HEK293 (cell line): ENCODE measurements at regions not wholly inside any gene's neighbourhood (a gene's known extent, or its start where the extent isn't known, plus 50 kb on each side); places are given as distances from the start of the nearest gene placed in this dataset.

Experiments used
- CTCF ChIA-PET: fragments of 350-600 bp; formaldehyde crosslinking; extraction: SDS; loops from one replicate; lab custom pipeline; 2021; ENCODE audit warnings: antibody characterized with exemption; lab: Yijun Ruan, JAX
- POLR2A ChIA-PET: fragments of 300-600 bp; formaldehyde crosslinking; extraction: SDS; loops from one replicate; lab custom pipeline; 2020; ENCODE audit warnings: antibody characterized with exemption, inconsistent platforms; lab: Yijun Ruan, JAX
- H3K27ac ChIP-seq: fragments of 200-500 bp; sonication (Bioruptor generic); 2 replicates; pipeline ENCODE4 v1.5.1; 2014; ENCODE audit warnings: low read depth, low read length, control low read depth, inconsistent platforms; ENCODE audit errors: extremely low read depth
- H3K36me3 ChIP-seq, 2 experiments: fragments of 200-500 bp in 1 of 2; sonication (Bioruptor generic) in 1 of 2; 1 replicate in 1 of 2; 2 replicates in 1 of 2; pipeline ENCODE4 v1.5.1; 2014 to 2017; ENCODE audit warnings: inconsistent platforms in 2 of 2, low read length in 2 of 2; ENCODE audit not compliant: control insufficient read depth in 2 of 2, insufficient read depth in 1 of 2
- H3K4me1 ChIP-seq: fragments of 200-500 bp; sonication (Bioruptor generic); 2 replicates; pipeline ENCODE4 v1.5.1; 2014; ENCODE audit warnings: mild to moderate bottlenecking, low read length, inconsistent platforms; ENCODE audit not compliant: control insufficient read depth, insufficient read depth
- H3K4me3 ChIP-seq: 2 replicates; pipeline ENCODE4 v1.5.1; 2011; ENCODE audit warnings: low read depth, mild to moderate bottlenecking, control low read depth, low read length, moderate library complexity
- H3K9me3 ChIP-seq: fragments of 200-500 bp; sonication (Bioruptor generic); 2 replicates; pipeline ENCODE4 v1.5.1; 2014; ENCODE audit warnings: low read depth, low read length, inconsistent platforms; ENCODE audit not compliant: control insufficient read depth, insufficient read depth
- GFI1B ChIP-seq: fragments of 450-650 bp; formaldehyde crosslinking; IDR thresholded peaks from 2 replicates; pipeline ENCODE4 v1.5.1; 2016; ENCODE audit warnings: missing biosample characterization, missing genetic modification characterization
- KLF10 ChIP-seq: fragments of 450-650 bp; IDR thresholded peaks from 2 replicates; pipeline ENCODE4 v1.5.1; 2018; ENCODE audit warnings: missing biosample characterization, mild to moderate bottlenecking, missing genetic modification characterization
- ZNF121 ChIP-seq: fragments of 450-650 bp; formaldehyde crosslinking; IDR thresholded peaks from 2 replicates; pipeline ENCODE4 v1.5.1; 2016; ENCODE audit warnings: missing biosample characterization, missing genetic modification characterization
- ZNF624 ChIP-seq: fragments of 450-650 bp; formaldehyde crosslinking; IDR thresholded peaks from 2 replicates; pipeline ENCODE4 v1.5.1; 2017; ENCODE audit warnings: missing biosample characterization, missing genetic modification characterization
- ZNF777 ChIP-seq: fragments of 450-650 bp; formaldehyde crosslinking; IDR thresholded peaks from 2 replicates; pipeline ENCODE4 v1.5.1; 2017; ENCODE audit warnings: missing biosample characterization, missing genetic modification characterization, borderline replicate concordance
- TF ChIP-seq, protein P1 (sequence below): IDR thresholded peaks from 2 replicates; pipeline ENCODE4 v1.6.1; 2011; ENCODE audit warnings: mild to moderate bottlenecking, low read depth, low read length, borderline replicate concordance
- TF ChIP-seq, protein P2 (sequence below): fragments of 450-650 bp; formaldehyde crosslinking; IDR thresholded peaks from 2 replicates; pipeline ENCODE4 v1.5.1; 2016; ENCODE audit warnings: missing biosample characterization, missing genetic modification characterization, borderline replicate concordance
- TF ChIP-seq, protein P3 (sequence below): fragments of 450-650 bp; IDR thresholded peaks from 2 replicates; pipeline ENCODE4 v1.5.1; 2018; ENCODE audit warnings: missing biosample characterization, mild to moderate bottlenecking, missing genetic modification characterization
- TF ChIP-seq, protein P4 (sequence below): fragments of 450-650 bp; formaldehyde crosslinking; IDR thresholded peaks from 2 replicates; pipeline ENCODE4 v1.5.1; 2016; ENCODE audit warnings: missing biosample characterization, missing genetic modification characterization, borderline replicate concordance
- TF ChIP-seq, protein P5 (sequence below): fragments of 450-650 bp; formaldehyde crosslinking; IDR thresholded peaks from 2 replicates; pipeline ENCODE4 v1.5.1; 2017; ENCODE audit warnings: missing biosample characterization, missing genetic modification characterization

DNA sequence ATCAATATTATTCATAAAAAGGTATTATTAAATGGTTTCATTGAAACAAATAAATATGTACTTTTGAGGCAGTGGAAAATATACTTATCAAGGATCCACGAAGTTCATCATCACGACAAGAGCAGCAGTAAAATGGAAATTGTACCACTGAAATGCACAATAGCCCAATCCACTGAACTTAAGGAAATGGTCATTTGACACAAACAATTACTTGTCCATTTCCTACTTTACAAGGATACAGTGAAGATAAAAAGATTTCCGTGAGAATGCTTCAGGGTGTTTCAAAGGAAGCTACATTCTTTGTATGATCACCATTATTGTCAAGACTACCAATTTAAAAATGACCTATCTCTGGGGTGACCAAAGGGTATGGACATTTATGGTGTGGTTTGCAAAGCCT, 210.3 kb downstream of the SYK start (continued):
- TF ChIP-seq, protein P1, sequence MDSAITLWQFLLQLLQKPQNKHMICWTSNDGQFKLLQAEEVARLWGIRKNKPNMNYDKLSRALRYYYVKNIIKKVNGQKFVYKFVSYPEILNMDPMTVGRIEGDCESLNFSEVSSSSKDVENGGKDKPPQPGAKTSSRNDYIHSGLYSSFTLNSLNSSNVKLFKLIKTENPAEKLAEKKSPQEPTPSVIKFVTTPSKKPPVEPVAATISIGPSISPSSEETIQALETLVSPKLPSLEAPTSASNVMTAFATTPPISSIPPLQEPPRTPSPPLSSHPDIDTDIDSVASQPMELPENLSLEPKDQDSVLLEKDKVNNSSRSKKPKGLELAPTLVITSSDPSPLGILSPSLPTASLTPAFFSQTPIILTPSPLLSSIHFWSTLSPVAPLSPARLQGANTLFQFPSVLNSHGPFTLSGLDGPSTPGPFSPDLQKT = no peak
- no peak for TF ChIP-seq ZNF121 (tag by site-specific recombination)

DNA sequence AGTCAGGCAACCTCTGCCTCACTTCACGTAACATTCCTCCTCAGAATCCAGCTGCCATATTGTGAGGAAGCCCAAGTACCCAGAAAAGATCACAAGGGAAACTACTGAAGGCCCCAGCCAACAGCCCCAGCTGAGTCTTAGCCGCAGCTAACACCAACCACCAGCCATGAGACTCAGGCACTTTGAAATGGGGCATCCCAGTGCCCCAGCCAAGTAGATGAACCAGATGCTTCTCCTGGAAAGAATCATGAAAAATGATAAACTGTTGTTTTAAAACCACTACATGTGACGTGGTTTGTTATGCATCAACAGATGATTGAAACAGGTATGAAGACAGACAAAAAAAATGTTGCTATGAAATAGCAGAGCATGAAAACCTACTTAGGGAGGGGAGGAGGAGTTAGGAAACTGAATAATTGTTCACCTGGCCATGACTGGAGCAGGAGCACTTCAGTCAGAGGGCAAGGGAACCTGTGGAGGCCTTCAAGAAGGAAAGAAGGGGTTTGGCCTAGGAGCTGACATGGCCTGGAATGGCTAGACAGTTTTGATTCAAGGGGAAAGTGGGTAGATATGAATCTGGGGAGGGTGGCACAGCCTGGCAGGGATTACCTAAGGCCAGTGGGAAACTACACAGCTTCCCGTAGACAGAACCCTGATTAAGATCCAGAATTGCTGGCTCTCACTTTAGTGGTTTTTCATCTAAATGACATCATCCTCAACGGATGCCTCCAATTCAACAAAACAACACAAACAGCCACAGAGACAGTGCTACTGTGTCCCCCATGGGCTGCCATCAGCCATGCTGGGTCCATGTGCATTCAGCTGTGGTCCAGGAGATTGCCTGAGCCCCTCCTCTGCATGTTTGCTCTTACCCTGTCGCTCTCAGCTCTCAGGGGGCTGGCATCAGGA, 211.6 kb downstream of the SYK start:
- Histone ChIP-seq H3K9me3 (no peaks in the 10 kb centered on the region), H3K36me3 (no peaks in the 10 kb centered on the region), H3K4me3 (no peak overlapping the region), H3K27ac (no peak overlapping the region), H3K4me1 (no peaks in the 10 kb centered on the region)
- ChIA-PET POLR2A (interaction anchor here (1.4 kb wide), 1 partner anchor 12 kb away, joined by 4 read pairs; no protein-coding TSS in a partner anchor), CTCF (interaction anchor here (0.6 to 1.1 kb wide), 2 partner anchors 20 to 413 kb away, joined by 3 to 5 read pairs; no protein-coding TSS in a partner anchor)
- TF ChIP-seq, protein P2, sequence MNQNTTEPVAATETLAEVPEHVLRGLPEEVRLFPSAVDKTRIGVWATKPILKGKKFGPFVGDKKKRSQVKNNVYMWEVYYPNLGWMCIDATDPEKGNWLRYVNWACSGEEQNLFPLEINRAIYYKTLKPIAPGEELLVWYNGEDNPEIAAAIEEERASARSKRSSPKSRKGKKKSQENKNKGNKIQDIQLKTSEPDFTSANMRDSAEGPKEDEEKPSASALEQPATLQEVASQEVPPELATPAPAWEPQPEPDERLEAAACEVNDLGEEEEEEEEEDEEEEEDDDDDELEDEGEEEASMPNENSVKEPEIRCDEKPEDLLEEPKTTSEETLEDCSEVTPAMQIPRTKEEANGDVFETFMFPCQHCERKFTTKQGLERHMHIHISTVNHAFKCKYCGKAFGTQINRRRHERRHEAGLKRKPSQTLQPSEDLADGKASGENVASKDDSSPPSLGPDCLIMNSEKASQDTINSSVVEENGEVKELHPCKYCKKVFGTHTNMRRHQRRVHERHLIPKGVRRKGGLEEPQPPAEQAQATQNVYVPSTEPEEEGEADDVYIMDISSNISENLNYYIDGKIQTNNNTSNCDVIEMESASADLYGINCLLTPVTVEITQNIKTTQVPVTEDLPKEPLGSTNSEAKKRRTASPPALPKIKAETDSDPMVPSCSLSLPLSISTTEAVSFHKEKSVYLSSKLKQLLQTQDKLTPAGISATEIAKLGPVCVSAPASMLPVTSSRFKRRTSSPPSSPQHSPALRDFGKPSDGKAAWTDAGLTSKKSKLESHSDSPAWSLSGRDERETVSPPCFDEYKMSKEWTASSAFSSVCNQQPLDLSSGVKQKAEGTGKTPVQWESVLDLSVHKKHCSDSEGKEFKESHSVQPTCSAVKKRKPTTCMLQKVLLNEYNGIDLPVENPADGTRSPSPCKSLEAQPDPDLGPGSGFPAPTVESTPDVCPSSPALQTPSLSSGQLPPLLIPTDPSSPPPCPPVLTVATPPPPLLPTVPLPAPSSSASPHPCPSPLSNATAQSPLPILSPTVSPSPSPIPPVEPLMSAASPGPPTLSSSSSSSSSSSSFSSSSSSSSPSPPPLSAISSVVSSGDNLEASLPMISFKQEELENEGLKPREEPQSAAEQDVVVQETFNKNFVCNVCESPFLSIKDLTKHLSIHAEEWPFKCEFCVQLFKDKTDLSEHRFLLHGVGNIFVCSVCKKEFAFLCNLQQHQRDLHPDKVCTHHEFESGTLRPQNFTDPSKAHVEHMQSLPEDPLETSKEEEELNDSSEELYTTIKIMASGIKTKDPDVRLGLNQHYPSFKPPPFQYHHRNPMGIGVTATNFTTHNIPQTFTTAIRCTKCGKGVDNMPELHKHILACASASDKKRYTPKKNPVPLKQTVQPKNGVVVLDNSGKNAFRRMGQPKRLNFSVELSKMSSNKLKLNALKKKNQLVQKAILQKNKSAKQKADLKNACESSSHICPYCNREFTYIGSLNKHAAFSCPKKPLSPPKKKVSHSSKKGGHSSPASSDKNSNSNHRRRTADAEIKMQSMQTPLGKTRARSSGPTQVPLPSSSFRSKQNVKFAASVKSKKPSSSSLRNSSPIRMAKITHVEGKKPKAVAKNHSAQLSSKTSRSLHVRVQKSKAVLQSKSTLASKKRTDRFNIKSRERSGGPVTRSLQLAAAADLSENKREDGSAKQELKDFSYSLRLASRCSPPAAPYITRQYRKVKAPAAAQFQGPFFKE (tag by site-specific recombination) = no peak
- TF ChIP-seq, all 188 proteins: peak for 0

DNA sequence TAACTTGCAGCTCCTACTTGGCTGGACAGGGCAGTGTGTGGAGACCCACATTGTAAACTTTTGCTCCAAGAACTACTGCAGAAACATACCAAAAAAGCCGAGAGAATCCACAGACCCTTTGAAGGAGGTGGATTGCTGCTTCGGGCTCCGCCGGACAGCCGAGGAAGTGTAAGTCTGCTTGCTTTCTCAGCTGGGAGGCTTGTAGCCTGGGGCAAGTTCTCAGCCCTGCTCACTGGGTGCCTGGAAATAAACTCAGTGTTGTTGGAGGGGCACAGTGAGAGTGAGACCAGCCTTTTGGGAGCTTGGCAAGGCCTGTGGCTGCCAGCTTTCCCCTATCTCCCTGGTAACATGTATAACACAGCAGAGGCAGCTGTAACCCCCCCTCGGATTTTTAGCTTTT, 215.6 kb downstream of the SYK start:
- Histone ChIP-seq H3K9me3 (no peaks in the 10 kb centered on the region), H3K27ac (no peak overlapping the region), H3K4me3 (no peak overlapping the region), H3K36me3 (no peaks in the 10 kb centered on the region), H3K4me1 (no peaks in the 10 kb centered on the region)
- POLR2A ChIA-PET = no interaction called here
- CTCF ChIA-PET = interaction anchor here (0.9 kb wide), 1 partner anchor 13 kb away, joined by 3 read pairs; no protein-coding TSS in a partner anchor
- TF ChIP-seq KLF10 (tag by site-specific recombination) (no peak), ZNF777 (no peak), GFI1B (tag by site-specific recombination) (no peak), ZNF624 (tag by site-specific recombination) (no peak)
- TF ChIP-seq, protein P3, sequence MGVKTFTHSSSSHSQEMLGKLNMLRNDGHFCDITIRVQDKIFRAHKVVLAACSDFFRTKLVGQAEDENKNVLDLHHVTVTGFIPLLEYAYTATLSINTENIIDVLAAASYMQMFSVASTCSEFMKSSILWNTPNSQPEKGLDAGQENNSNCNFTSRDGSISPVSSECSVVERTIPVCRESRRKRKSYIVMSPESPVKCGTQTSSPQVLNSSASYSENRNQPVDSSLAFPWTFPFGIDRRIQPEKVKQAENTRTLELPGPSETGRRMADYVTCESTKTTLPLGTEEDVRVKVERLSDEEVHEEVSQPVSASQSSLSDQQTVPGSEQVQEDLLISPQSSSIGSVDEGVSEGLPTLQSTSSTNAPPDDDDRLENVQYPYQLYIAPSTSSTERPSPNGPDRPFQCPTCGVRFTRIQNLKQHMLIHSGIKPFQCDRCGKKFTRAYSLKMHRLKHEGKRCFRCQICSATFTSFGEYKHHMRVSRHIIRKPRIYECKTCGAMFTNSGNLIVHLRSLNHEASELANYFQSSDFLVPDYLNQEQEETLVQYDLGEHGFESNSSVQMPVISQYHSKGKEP (tag by site-specific recombination) = no peak
- TF ChIP-seq, protein P4, sequence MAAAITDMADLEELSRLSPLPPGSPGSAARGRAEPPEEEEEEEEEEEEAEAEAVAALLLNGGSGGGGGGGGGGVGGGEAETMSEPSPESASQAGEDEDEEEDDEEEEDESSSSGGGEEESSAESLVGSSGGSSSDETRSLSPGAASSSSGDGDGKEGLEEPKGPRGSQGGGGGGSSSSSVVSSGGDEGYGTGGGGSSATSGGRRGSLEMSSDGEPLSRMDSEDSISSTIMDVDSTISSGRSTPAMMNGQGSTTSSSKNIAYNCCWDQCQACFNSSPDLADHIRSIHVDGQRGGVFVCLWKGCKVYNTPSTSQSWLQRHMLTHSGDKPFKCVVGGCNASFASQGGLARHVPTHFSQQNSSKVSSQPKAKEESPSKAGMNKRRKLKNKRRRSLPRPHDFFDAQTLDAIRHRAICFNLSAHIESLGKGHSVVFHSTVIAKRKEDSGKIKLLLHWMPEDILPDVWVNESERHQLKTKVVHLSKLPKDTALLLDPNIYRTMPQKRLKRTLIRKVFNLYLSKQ (tag by site-specific recombination) = no peak
- TF ChIP-seq, protein P2 (tag by site-specific recombination) = no peak
- TF ChIP-seq, protein P5, sequence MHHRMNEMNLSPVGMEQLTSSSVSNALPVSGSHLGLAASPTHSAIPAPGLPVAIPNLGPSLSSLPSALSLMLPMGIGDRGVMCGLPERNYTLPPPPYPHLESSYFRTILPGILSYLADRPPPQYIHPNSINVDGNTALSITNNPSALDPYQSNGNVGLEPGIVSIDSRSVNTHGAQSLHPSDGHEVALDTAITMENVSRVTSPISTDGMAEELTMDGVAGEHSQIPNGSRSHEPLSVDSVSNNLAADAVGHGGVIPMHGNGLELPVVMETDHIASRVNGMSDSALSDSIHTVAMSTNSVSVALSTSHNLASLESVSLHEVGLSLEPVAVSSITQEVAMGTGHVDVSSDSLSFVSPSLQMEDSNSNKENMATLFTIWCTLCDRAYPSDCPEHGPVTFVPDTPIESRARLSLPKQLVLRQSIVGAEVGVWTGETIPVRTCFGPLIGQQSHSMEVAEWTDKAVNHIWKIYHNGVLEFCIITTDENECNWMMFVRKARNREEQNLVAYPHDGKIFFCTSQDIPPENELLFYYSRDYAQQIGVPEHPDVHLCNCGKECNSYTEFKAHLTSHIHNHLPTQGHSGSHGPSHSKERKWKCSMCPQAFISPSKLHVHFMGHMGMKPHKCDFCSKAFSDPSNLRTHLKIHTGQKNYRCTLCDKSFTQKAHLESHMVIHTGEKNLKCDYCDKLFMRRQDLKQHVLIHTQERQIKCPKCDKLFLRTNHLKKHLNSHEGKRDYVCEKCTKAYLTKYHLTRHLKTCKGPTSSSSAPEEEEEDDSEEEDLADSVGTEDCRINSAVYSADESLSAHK (tag by site-specific recombination) = no peak
